ENCODE measurements at regions not wholly inside any gene's neighbourhood (a gene's known extent, or its start where the extent isn't known, plus 50 kb on each side); places are given as distances from the start of the nearest gene placed in this dataset.

- no peak overlapping the region for H3K4me3 ChIP-seq (ENCODE audit: low read depth in 1 of 2, low read length in 2 of 2)
- H3K79me2 ChIP-seq (ENCODE audit: insufficient read depth, low read length) = no peaks in the 10 kb centered on the region
- H3K9ac ChIP-seq (ENCODE audit: low read depth, low read length) = no peak overlapping the region
- H4K20me1 ChIP-seq (ENCODE audit: insufficient read depth, low read length) = no peaks in the 10 kb centered on the region
- no peak for DNase-seq
- no peak overlapping the region for H2AFZ ChIP-seq (ENCODE audit: low read depth, low read length)
- TF ChIP-seq CTCF (IDR thresholded peaks at IDR 0.05; ENCODE audit: borderline replicate concordance, extremely low read depth, low read length, poor library complexity, severe bottlenecking) = no peak
- TF ChIP-seq EZH2 (IDR thresholded peaks at IDR 0.05; ENCODE audit: borderline replicate concordance, low read depth, low read length, severe bottlenecking) = no peak
- no peaks in the 10 kb centered on the region for H3K9me3 ChIP-seq (ENCODE audit: insufficient read depth, low read length, severe bottlenecking)
- no peaks in the 10 kb centered on the region for H3K36me3 ChIP-seq (ENCODE audit: insufficient read depth, low read length)
- ATAC-seq (ENCODE audit: insufficient read depth, low read depth) = no peak
- H3K27me3 ChIP-seq (ENCODE audit: insufficient read depth, low read length, poor library complexity) = no peaks in the 10 kb centered on the region
- H3K4me2 ChIP-seq (ENCODE audit: insufficient read depth, low read length) = no peak overlapping the region
- no peaks in the 10 kb centered on the region for H3K4me1 ChIP-seq (ENCODE audit: insufficient read depth, low read length)
- H3K27ac ChIP-seq (ENCODE audit: low read length) = no peak overlapping the region
Measured at GRCh38 chr13:94966422-94966955, 254.1 kb upstream of the SOX21 start.

- H3K79me2 ChIP-seq (ENCODE audit: insufficient read depth, low read length) = no peaks in the 10 kb centered on the region
- no peak for ATAC-seq (ENCODE audit: insufficient read depth, low read depth)
- no peak overlapping the region for H3K4me3 ChIP-seq (ENCODE audit: low read depth in 1 of 2, low read length in 2 of 2)
- DNase-seq = no peak
- no peak for TF ChIP-seq EZH2 (IDR thresholded peaks at IDR 0.05; ENCODE audit: borderline replicate concordance, low read depth, low read length, severe bottlenecking)
- H3K27ac ChIP-seq (ENCODE audit: low read length) = no peak overlapping the region
- H3K36me3 ChIP-seq (ENCODE audit: insufficient read depth, low read length) = no peaks in the 10 kb centered on the region
- no peaks in the 10 kb centered on the region for H3K9me3 ChIP-seq (ENCODE audit: insufficient read depth, low read length, severe bottlenecking)
- H3K9ac ChIP-seq (ENCODE audit: low read depth, low read length) = no peak overlapping the region
- H2AFZ ChIP-seq (ENCODE audit: low read depth, low read length) = no peak overlapping the region
- H3K27me3 ChIP-seq (ENCODE audit: insufficient read depth, low read length, poor library complexity) = peaks cover 2% of the 10 kb centered on the region
- H3K4me2 ChIP-seq (ENCODE audit: insufficient read depth, low read length) = no peak overlapping the region
- H4K20me1 ChIP-seq (ENCODE audit: insufficient read depth, low read length) = no peaks in the 10 kb centered on the region
- no peaks in the 10 kb centered on the region for H3K4me1 ChIP-seq (ENCODE audit: insufficient read depth, low read length)
Measured at GRCh38 chr13:94959626-94960025, 247.3 kb upstream of the SOX21 start.

GRCh38 chr13:94956417-94957110, 244.2 kb upstream of the SOX21 start:
- Histone ChIP-seq H4K20me1 (ENCODE audit: insufficient read depth, low read length) (no peaks in the 10 kb centered on the region), H3K27me3 (ENCODE audit: insufficient read depth, low read length, poor library complexity) (peaks cover 2% of the 10 kb centered on the region), H3K9ac (ENCODE audit: low read depth, low read length) (no peak overlapping the region), H3K79me2 (ENCODE audit: insufficient read depth, low read length) (no peaks in the 10 kb centered on the region), H3K4me3 (ENCODE audit: low read depth in 1 of 2, low read length in 2 of 2) (no peak overlapping the region), H3K9me3 (ENCODE audit: insufficient read depth, low read length, severe bottlenecking) (no peaks in the 10 kb centered on the region), H3K4me1 (ENCODE audit: insufficient read depth, low read length) (no peaks in the 10 kb centered on the region), H3K36me3 (ENCODE audit: insufficient read depth, low read length) (no peaks in the 10 kb centered on the region), H3K27ac (ENCODE audit: low read length) (no peak overlapping the region), H3K4me2 (ENCODE audit: insufficient read depth, low read length) (no peak overlapping the region), H2AFZ (ENCODE audit: low read depth, low read length) (no peak overlapping the region)
- no peak for ATAC-seq (ENCODE audit: insufficient read depth, low read depth)
- DNase-seq = no peak
- TF ChIP-seq CTCF (IDR thresholded peaks at IDR 0.05; ENCODE audit: borderline replicate concordance, extremely low read depth, low read length, poor library complexity, severe bottlenecking) = no peak
- TF ChIP-seq EZH2 (IDR thresholded peaks at IDR 0.05; ENCODE audit: borderline replicate concordance, low read depth, low read length, severe bottlenecking) = no peak

- Histone ChIP-seq H2AFZ (ENCODE audit: low read depth, low read length) (no peak overlapping the region), H3K27me3 (ENCODE audit: insufficient read depth, low read length, poor library complexity) (no peaks in the 10 kb centered on the region), H3K4me3 (ENCODE audit: low read depth in 1 of 2, low read length in 2 of 2) (no peak overlapping the region), H3K4me2 (ENCODE audit: insufficient read depth, low read length) (no peak overlapping the region), H3K4me1 (ENCODE audit: insufficient read depth, low read length) (no peaks in the 10 kb centered on the region), H3K27ac (ENCODE audit: low read length) (no peak overlapping the region), H3K9me3 (ENCODE audit: insufficient read depth, low read length, severe bottlenecking) (no peaks in the 10 kb centered on the region), H3K9ac (ENCODE audit: low read depth, low read length) (no peak overlapping the region), H3K79me2 (ENCODE audit: insufficient read depth, low read length) (no peaks in the 10 kb centered on the region), H4K20me1 (ENCODE audit: insufficient read depth, low read length) (no peaks in the 10 kb centered on the region), H3K36me3 (ENCODE audit: insufficient read depth, low read length) (no peaks in the 10 kb centered on the region)
- no peak for TF ChIP-seq EZH2 (IDR thresholded peaks at IDR 0.05; ENCODE audit: borderline replicate concordance, low read depth, low read length, severe bottlenecking)
- TF ChIP-seq CTCF (IDR thresholded peaks at IDR 0.05; ENCODE audit: borderline replicate concordance, extremely low read depth, low read length, poor library complexity, severe bottlenecking) = no peak
- DNase-seq (no peak), ATAC-seq (ENCODE audit: insufficient read depth, low read depth) (no peak)
Measured at GRCh38 chr13:94952787-94953186, 240.4 kb upstream of the SOX21 start.

Data from DND-41 (cell line).